ENCODE measurements at regions not wholly inside any gene's neighbourhood (a gene's known extent, or its start where the extent isn't known, plus 50 kb on each side); places are given as distances from the start of the nearest gene placed in this dataset.

- no peaks in the 10 kb centered on the region for H3K36me3 ChIP-seq (replicated peaks; ENCODE audit: insufficient read depth, low read length)
- no peaks in the 10 kb centered on the region for H3K9me3 ChIP-seq (replicated peaks; ENCODE audit: insufficient read depth, low read length)
- H2AFZ ChIP-seq (ENCODE audit: low read length): no peak overlapping the region
- H4K20me1 ChIP-seq (ENCODE audit: insufficient read depth, low read length): no peaks in the 10 kb centered on the region
- no peaks in the 10 kb centered on the region for H3F3A ChIP-seq (ENCODE audit: insufficient read depth, low read length)
- DNase-seq: no peak
- no peaks in the 10 kb centered on the region for H3K4me1 ChIP-seq (ENCODE audit: low read length)
- no peak overlapping the region for H3K9ac ChIP-seq (ENCODE audit: low read length)
- H3K9me2 ChIP-seq (replicated peaks; ENCODE audit: insufficient read depth, low read length): no peaks in the 10 kb centered on the region
- no peak overlapping the region for H3K4me2 ChIP-seq (ENCODE audit: low read depth, low read length)
- H3K27ac ChIP-seq (ENCODE audit: low read length): no peak overlapping the region
- H3K27me3 ChIP-seq (replicated peaks; ENCODE audit: insufficient read depth, low read length): peaks cover 82% of the 10 kb centered on the region
- TF ChIP-seq EZH2phosphoT487 (IDR thresholded peaks at IDR 0.05; ENCODE audit: low read length): no peak
- TF ChIP-seq EZH2 (optimal IDR thresholded peaks at IDR 0.05; ENCODE audit: low read depth, low read length): no peak
- TF ChIP-seq CTCF (IDR thresholded peaks at IDR 0.05; ENCODE audit: low read length): no peak
- no peak overlapping the region for H3K4me3 ChIP-seq (ENCODE audit: low read length)
- H3K79me2 ChIP-seq (ENCODE audit: low read length): no peaks in the 10 kb centered on the region
Measured at GRCh38 chr22:27159016-27159415, 501.6 kb downstream of the MIAT start.

GRCh38 chr22:27159716-27160295 lies 502.4 kb downstream of the MIAT start:
- H3K4me2 ChIP-seq (ENCODE audit: low read depth, low read length): no peak overlapping the region
- peaks cover 82% of the 10 kb centered on the region for H3K27me3 ChIP-seq (replicated peaks; ENCODE audit: insufficient read depth, low read length)
- no peaks in the 10 kb centered on the region for H3K9me2 ChIP-seq (replicated peaks; ENCODE audit: insufficient read depth, low read length)

GRCh38 chr22:27163162-27164137 lies 506.1 kb downstream of the MIAT start:
- H3K27me3 ChIP-seq (replicated peaks; ENCODE audit: insufficient read depth, low read length): peaks cover 71% of the 10 kb centered on the region
- no peak for TF ChIP-seq CTCF (IDR thresholded peaks at IDR 0.05; ENCODE audit: low read length)
- TF ChIP-seq EZH2phosphoT487 (IDR thresholded peaks at IDR 0.05; ENCODE audit: low read length): no peak
- no peaks in the 10 kb centered on the region for H3K9me2 ChIP-seq (replicated peaks; ENCODE audit: insufficient read depth, low read length)
- DNase-seq: no peak
- no peaks in the 10 kb centered on the region for H3K4me1 ChIP-seq (ENCODE audit: low read length)
- H3K9me3 ChIP-seq (replicated peaks; ENCODE audit: insufficient read depth, low read length): no peaks in the 10 kb centered on the region
- no peak overlapping the region for H3K4me2 ChIP-seq (ENCODE audit: low read depth, low read length)
- no peak overlapping the region for H3K4me3 ChIP-seq (ENCODE audit: low read length)
- no peaks in the 10 kb centered on the region for H3F3A ChIP-seq (ENCODE audit: insufficient read depth, low read length)
- H4K20me1 ChIP-seq (ENCODE audit: insufficient read depth, low read length): no peaks in the 10 kb centered on the region
- no peak overlapping the region for H2AFZ ChIP-seq (ENCODE audit: low read length)
- no peak overlapping the region for H3K9ac ChIP-seq (ENCODE audit: low read length)
- no peaks in the 10 kb centered on the region for H3K36me3 ChIP-seq (replicated peaks; ENCODE audit: insufficient read depth, low read length)
- no peak overlapping the region for H3K27ac ChIP-seq (ENCODE audit: low read length)
- H3K79me2 ChIP-seq (ENCODE audit: low read length): no peaks in the 10 kb centered on the region

More at GRCh38 chr22:27159716-27160295, 502.4 kb downstream of the MIAT start:
- Histone ChIP-seq H3K79me2 (ENCODE audit: low read length) (no peaks in the 10 kb centered on the region), H3K4me1 (ENCODE audit: low read length) (no peaks in the 10 kb centered on the region), H3K27ac (ENCODE audit: low read length) (no peak overlapping the region), H3K9ac (ENCODE audit: low read length) (no peak overlapping the region), H4K20me1 (ENCODE audit: insufficient read depth, low read length) (no peaks in the 10 kb centered on the region), H3F3A (ENCODE audit: insufficient read depth, low read length) (no peaks in the 10 kb centered on the region), H3K4me3 (ENCODE audit: low read length) (no peak overlapping the region), H2AFZ (ENCODE audit: low read length) (no peak overlapping the region), H3K36me3 (replicated peaks; ENCODE audit: insufficient read depth, low read length) (no peaks in the 10 kb centered on the region), H3K9me3 (replicated peaks; ENCODE audit: insufficient read depth, low read length) (no peaks in the 10 kb centered on the region)
- no peak for DNase-seq
- no peak for TF ChIP-seq EZH2 (optimal IDR thresholded peaks at IDR 0.05; ENCODE audit: low read depth, low read length)
- TF ChIP-seq CTCF (IDR thresholded peaks at IDR 0.05; ENCODE audit: low read length): no peak
- TF ChIP-seq EZH2phosphoT487 (IDR thresholded peaks at IDR 0.05; ENCODE audit: low read length): no peak

Measured in MM.1S (cell line).